Panc1 (cell line): ENCODE measurements at regions not wholly inside any gene's neighbourhood (a gene's known extent, or its start where the extent isn't known, plus 50 kb on each side); places are given as distances from the start of the nearest gene placed in this dataset.

Experiments
- POLR2AphosphoS5 ChIP-seq: IDR thresholded peaks from 2 replicates; pipeline ENCODE4 v1.6.1; 2012; ENCODE audit warnings: mild to moderate bottlenecking, low read depth, low read length, moderate library complexity
- SIN3A ChIP-seq: IDR thresholded peaks from 2 replicates; pipeline ENCODE4 v1.6.1; 2012; ENCODE audit warnings: low read depth, mild to moderate bottlenecking, low read length, moderate library complexity, borderline replicate concordance; ENCODE audit not compliant: insufficient read depth
- TF ChIP-seq, protein P1 (sequence below): fragments of 450-650 bp; IDR thresholded peaks from 2 replicates; pipeline ENCODE4 v1.5.1; 2017; ENCODE audit warnings: mild to moderate bottlenecking
- TF ChIP-seq, protein P2 (sequence below), 2 experiments: IDR thresholded peaks; 2 replicates each; pipeline ENCODE4 v1.6.1; 2011 to 2012; ENCODE audit warnings: low read depth in 2 of 2, control low read depth in 1 of 2, low read length in 1 of 2, mild to moderate bottlenecking in 1 of 2, moderate library complexity in 1 of 2; ENCODE audit not compliant: insufficient read depth in 1 of 2

DNA sequence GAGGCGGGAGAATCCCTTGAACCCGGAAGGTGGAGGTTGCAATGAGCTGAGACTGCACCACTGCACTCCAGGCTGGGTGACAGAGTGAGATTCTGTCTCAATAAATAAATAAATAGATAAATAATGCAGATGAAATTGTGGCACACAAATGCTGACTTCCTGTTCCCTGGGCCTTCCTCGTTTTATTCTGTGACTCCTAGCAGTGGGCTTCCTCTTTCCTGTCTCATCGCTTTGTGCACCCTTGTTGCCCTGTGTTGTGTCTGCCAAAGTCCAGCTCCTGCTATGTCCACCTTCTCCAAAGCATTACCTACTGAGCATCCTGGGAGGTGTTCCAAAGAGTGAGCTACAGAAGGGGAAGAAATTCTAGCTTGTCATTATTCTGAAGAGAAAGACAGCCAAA is 100.2 kb upstream of the TIAM2 start:
- TF ChIP-seq, protein P1, sequence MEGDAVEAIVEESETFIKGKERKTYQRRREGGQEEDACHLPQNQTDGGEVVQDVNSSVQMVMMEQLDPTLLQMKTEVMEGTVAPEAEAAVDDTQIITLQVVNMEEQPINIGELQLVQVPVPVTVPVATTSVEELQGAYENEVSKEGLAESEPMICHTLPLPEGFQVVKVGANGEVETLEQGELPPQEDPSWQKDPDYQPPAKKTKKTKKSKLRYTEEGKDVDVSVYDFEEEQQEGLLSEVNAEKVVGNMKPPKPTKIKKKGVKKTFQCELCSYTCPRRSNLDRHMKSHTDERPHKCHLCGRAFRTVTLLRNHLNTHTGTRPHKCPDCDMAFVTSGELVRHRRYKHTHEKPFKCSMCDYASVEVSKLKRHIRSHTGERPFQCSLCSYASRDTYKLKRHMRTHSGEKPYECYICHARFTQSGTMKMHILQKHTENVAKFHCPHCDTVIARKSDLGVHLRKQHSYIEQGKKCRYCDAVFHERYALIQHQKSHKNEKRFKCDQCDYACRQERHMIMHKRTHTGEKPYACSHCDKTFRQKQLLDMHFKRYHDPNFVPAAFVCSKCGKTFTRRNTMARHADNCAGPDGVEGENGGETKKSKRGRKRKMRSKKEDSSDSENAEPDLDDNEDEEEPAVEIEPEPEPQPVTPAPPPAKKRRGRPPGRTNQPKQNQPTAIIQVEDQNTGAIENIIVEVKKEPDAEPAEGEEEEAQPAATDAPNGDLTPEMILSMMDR: no peak
- no peak for TF ChIP-seq POLR2AphosphoS5
- no peak for TF ChIP-seq SIN3A
- TF ChIP-seq, protein P2, sequence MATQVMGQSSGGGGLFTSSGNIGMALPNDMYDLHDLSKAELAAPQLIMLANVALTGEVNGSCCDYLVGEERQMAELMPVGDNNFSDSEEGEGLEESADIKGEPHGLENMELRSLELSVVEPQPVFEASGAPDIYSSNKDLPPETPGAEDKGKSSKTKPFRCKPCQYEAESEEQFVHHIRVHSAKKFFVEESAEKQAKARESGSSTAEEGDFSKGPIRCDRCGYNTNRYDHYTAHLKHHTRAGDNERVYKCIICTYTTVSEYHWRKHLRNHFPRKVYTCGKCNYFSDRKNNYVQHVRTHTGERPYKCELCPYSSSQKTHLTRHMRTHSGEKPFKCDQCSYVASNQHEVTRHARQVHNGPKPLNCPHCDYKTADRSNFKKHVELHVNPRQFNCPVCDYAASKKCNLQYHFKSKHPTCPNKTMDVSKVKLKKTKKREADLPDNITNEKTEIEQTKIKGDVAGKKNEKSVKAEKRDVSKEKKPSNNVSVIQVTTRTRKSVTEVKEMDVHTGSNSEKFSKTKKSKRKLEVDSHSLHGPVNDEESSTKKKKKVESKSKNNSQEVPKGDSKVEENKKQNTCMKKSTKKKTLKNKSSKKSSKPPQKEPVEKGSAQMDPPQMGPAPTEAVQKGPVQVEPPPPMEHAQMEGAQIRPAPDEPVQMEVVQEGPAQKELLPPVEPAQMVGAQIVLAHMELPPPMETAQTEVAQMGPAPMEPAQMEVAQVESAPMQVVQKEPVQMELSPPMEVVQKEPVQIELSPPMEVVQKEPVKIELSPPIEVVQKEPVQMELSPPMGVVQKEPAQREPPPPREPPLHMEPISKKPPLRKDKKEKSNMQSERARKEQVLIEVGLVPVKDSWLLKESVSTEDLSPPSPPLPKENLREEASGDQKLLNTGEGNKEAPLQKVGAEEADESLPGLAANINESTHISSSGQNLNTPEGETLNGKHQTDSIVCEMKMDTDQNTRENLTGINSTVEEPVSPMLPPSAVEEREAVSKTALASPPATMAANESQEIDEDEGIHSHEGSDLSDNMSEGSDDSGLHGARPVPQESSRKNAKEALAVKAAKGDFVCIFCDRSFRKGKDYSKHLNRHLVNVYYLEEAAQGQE (IDR thresholded peaks at IDR 0.05; ENCODE audit: insufficient read depth in 1 of 2, low read depth in 2 of 2, low read length in 1 of 2): no peak
